Right atrium auricular region (tissue), 2 donors: ENCODE measurements at regions not wholly inside any gene's neighbourhood (a gene's known extent, or its start where the extent isn't known, plus 50 kb on each side); places are given as distances from the start of the nearest gene placed in this dataset.

ENCODE experiments used
- DNase-seq: peaks from one replicate; pipeline ENCODE4 v3.0.0-alpha.2; 2019; ENCODE audit warnings: low spot score
- H3K27ac ChIP-seq, 2 donors: fragments of 200-600 bp; sonication (generic); 1 replicate in 1 of 2; 2 replicates in 1 of 2; pipeline ENCODE4 v1.5.1; 2016 to 2019
- H3K27me3 ChIP-seq, 2 donors: fragments of 200-600 bp; sonication (generic); one replicate each; pipeline versions ENCODE4 v1.5.1 to v1.6.0; 2017 to 2019
- H3K36me3 ChIP-seq: fragments of 200-600 bp; sonication (generic); one replicate; pipeline ENCODE4 v1.5.1; 2016
- H3K4me1 ChIP-seq, 2 donors: fragments of 200-600 bp; sonication (generic); one replicate each; pipeline versions ENCODE4 v1.5.1 to v1.6.0; 2017 to 2019
- H3K4me3 ChIP-seq, 2 donors: fragments of 200-600 bp; sonication (generic); 1 replicate in 1 of 2; 2 replicates in 1 of 2; pipeline ENCODE4 v1.5.1; 2017 to 2019; ENCODE audit warnings: mild to moderate bottlenecking in 1 of 2, moderate library complexity in 1 of 2
- H3K9me3 ChIP-seq, 2 donors: fragments of 200-600 bp; sonication (generic); one replicate each; pipeline ENCODE4 v1.5.1; 2019
- TF ChIP-seq, protein P1 (sequence below), 2 donors: fragments of 200-600 bp; sonication (generic); IDR thresholded peaks; one replicate each; pipeline ENCODE4 v1.5.1; 2019; ENCODE audit warnings: antibody characterized with exemption in 2 of 2

DNA sequence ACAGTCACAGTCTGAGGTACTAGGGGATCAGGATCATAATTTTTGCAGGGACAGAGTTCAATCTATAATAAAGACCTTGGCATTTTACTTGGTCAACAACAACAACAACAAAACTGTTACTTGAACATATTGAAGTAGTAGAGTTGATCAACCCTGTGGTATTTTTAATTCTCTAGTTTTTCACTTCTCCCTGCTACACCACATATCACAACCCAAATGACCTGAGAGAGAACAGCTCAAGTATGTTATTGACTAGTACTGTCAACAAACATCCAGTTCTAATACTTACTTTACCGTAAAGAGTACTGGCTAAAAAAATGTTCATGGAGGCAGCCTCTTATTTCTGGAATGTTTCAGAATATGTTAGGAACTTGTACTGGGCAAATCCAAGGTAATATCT lies 90.5 kb upstream of the FAM3C start:
- TF ChIP-seq, protein P1, sequence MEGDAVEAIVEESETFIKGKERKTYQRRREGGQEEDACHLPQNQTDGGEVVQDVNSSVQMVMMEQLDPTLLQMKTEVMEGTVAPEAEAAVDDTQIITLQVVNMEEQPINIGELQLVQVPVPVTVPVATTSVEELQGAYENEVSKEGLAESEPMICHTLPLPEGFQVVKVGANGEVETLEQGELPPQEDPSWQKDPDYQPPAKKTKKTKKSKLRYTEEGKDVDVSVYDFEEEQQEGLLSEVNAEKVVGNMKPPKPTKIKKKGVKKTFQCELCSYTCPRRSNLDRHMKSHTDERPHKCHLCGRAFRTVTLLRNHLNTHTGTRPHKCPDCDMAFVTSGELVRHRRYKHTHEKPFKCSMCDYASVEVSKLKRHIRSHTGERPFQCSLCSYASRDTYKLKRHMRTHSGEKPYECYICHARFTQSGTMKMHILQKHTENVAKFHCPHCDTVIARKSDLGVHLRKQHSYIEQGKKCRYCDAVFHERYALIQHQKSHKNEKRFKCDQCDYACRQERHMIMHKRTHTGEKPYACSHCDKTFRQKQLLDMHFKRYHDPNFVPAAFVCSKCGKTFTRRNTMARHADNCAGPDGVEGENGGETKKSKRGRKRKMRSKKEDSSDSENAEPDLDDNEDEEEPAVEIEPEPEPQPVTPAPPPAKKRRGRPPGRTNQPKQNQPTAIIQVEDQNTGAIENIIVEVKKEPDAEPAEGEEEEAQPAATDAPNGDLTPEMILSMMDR (IDR thresholded peaks at IDR 0.05): no peak
- H3K4me1 ChIP-seq: no peaks in the 10 kb centered on the region
- no peak for DNase-seq
- no peaks in the 10 kb centered on the region for H3K36me3 ChIP-seq
- H3K27me3 ChIP-seq: no peaks in the 10 kb centered on the region
- H3K27ac ChIP-seq: no peak overlapping the region
- no peak overlapping the region for H3K4me3 ChIP-seq
- no peaks in the 10 kb centered on the region for H3K9me3 ChIP-seq

DNA sequence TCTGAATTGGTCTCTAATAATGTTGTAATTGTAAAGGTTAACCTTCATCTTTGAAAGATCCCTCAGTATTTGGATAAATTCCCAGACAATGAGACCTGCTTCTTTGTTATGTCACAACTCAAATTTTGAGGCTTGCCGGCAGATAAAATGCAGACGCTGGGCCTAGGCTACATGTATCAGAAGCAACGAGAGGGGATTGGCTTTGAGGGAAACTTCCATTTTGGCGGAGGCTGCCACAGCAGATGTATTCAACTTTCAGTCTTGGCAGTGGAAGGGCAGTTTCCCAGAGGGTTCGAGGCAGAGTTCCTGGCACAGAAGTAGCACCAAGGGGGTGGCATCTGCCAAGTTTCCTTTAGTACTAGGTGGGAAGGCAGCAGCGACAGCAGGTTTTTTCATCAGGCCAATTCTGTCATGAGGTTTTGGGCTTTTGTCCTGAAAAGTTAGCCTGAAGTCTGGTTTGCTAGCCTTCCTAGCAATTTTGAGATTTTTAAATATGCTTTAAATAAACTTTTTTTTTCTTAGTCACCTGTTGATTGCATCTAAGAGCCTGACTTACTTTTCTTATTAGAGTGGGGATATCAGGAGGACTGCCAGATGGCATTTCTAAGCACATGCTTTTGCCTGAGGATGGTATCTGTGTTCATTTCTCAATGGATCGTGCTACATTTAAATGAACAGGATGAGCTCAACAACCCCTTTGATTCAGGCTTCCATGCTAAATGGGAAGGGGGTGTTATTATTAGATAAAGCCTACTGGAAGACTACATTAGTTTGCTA lies 89.5 kb upstream of the FAM3C start:
- TF ChIP-seq, protein P1 (IDR thresholded peaks at IDR 0.05): no peak
- H3K9me3 ChIP-seq: no peaks in the 10 kb centered on the region
- H3K27me3 ChIP-seq: no peaks in the 10 kb centered on the region
- no peaks in the 10 kb centered on the region for H3K36me3 ChIP-seq
- H3K4me1 ChIP-seq: no peaks in the 10 kb centered on the region
- H3K4me3 ChIP-seq: no peak overlapping the region
- peak overlapping the region in 1 of 2 donors; percentile 25 for H3K27ac ChIP-seq
- DNase-seq: peak; percentile 60

DNA sequence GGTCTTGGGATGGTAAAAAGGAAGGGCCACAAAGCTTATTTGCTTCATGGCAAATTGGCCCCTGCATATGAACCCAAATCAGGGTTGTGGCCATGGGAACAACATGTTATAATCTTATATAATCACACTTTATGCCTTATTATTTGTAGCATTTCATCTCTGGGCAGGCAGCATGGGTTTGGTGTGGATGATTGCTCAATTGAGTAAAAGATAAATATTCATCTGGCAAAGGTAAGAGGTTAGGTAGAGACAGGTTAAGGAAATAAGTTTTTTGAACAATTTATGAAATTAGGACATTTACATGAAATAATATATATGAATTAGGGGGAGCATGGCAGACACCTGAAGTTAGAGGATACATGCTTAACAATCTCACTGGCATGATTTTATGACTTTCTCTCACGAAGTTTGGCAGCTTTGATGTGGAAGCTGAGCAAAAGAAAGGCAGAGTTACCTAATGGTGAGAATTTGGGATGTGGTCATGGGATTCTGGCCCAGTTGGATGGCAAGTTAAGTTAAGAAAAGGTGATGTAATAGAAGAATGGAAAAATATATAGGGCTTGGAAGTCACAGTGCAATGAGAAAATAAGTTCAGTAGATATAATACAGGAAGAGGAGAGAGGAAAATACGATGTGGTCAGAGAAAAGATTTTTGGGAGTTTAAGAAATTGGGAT lies 88.1 kb upstream of the FAM3C start:
- Histone ChIP-seq H3K4me1 (no peaks in the 10 kb centered on the region), H3K9me3 (no peaks in the 10 kb centered on the region), H3K4me3 (no peak overlapping the region), H3K36me3 (no peaks in the 10 kb centered on the region), H3K27me3 (no peaks in the 10 kb centered on the region), H3K27ac (no peak overlapping the region)
- TF ChIP-seq, protein P1 (IDR thresholded peaks at IDR 0.05): no peak
- DNase-seq: no peak

DNA sequence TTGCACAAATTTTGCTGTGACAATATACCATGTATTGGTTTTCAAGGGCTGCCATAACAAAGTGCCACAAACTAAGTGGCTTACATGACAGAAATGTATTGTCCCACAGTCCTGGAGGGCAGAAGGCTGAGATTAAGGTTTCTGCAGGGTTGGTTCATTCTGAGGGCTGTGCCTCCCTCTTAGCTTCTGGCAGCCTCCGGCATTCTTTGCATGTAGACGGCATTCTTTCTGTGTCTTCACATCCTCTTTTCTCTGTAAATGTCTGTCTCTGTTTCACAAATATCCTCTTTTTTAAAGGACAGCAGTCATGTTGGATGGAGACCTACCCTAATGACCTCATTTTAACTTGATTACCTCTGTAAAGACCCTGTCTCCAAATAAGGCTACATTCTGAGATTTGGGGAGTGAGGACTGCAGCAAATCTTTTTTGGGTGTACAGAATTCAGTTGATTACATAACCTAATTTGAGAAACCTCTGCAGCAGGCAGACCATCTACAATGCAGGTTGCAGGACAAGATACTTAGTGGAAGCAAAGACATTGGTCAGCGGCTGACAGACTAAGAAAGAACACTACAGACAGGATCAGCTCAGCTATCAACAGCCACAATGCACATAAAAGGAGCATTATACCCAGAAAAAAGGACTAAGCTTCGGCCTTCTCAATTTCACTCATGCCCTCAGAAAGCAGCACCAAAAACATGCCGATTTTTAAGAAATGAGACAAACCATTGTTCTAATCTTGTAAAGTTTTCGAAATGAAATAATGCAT lies 84.6 kb upstream of the FAM3C start:
- no peak for DNase-seq
- Histone ChIP-seq H3K4me3 (no peak overlapping the region), H3K9me3 (no peaks in the 10 kb centered on the region), H3K36me3 (no peaks in the 10 kb centered on the region), H3K4me1 (no peaks in the 10 kb centered on the region), H3K27me3 (no peaks in the 10 kb centered on the region), H3K27ac (no peak overlapping the region)
- TF ChIP-seq, protein P1 (IDR thresholded peaks at IDR 0.05): no peak

DNA sequence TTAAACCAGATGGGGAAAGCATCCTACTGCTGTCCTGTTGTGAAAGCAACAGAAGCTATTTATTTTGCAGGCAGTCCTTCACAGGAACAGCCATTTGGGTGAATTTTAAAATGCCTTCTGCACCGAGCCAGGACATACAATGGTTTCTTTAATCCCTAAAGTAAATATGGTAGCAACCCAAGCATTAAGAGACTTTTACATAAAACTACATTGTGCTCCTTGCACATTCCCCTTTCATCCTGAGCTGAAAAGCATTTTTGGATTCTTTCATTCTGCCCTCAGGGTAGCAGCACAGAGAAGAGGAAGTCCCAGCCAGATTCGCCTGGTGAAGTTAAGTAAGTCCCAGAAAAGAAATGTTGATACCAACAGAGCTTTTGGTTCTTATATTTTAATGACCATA lies 84.0 kb upstream of the FAM3C start:
- no peaks in the 10 kb centered on the region for H3K4me1 ChIP-seq
- H3K9me3 ChIP-seq: no peaks in the 10 kb centered on the region
- no peaks in the 10 kb centered on the region for H3K27me3 ChIP-seq
- DNase-seq: no peak
- H3K4me3 ChIP-seq: no peak overlapping the region
- TF ChIP-seq, protein P1 (IDR thresholded peaks at IDR 0.05): no peak
- H3K27ac ChIP-seq: no peak overlapping the region
- no peaks in the 10 kb centered on the region for H3K36me3 ChIP-seq
